ENCODE measurements at regions not wholly inside any gene's neighbourhood (a gene's known extent, or its start where the extent isn't known, plus 50 kb on each side); places are given as distances from the start of the nearest gene placed in this dataset.
"Not testable (repeated sequence)": the region's sequence is repeated elsewhere in the genome, so short reads cannot be mapped to it uniquely, and the experiment has no call there.

GRCh38 chr9:107810461-107810961 is 320.9 kb upstream of the KLF4 start:
- peak; percentile 23 for DNase-seq

GRCh38 chr9:107809871-107810460 is 320.4 kb upstream of the KLF4 start:
- DNase-seq: peak; percentile 34

- no peak for DNase-seq
These were observed 317.6 kb upstream of the KLF4 start for GRCh38 chr9:107807183-107807582.

GRCh38 chr9:107805201-107805600 is 315.6 kb upstream of the KLF4 start:
- DNase-seq: no peak

GRCh38 chr9:107794259-107794658 is 304.7 kb upstream of the KLF4 start:
- no peak for DNase-seq

GRCh38 chr9:107793541-107793940 is 304.0 kb upstream of the KLF4 start:
- no peak for DNase-seq

GRCh38 chr9:107792596-107792995 is 303.0 kb upstream of the KLF4 start:
- DNase-seq: no peak

GRCh38 chr9:107792006-107792405 is 302.4 kb upstream of the KLF4 start:
- DNase-seq: no peak

- DNase-seq: no peak
These were observed 299.6 kb upstream of the KLF4 start for GRCh38 chr9:107789001-107789700.

GRCh38 chr9:107786561-107786960 is 297.0 kb upstream of the KLF4 start:
- DNase-seq: no peak

- DNase-seq: peak; percentile 55
These were observed 294.8 kb upstream of the KLF4 start for GRCh38 chr9:107784235-107784958.

- DNase-seq: no peak
These were observed 293.2 kb upstream of the KLF4 start for GRCh38 chr9:107782789-107783188.

- peak; percentile 32 for DNase-seq
These were observed 292.8 kb upstream of the KLF4 start for GRCh38 chr9:107782381-107782780.

GRCh38 chr9:107780960-107781359 is 291.4 kb upstream of the KLF4 start:
- no peak for DNase-seq

GRCh38 chr9:107779731-107780130 is 290.2 kb upstream of the KLF4 start:
- no peak for DNase-seq

GRCh38 chr9:107778661-107779060 is 289.1 kb upstream of the KLF4 start:
- DNase-seq: no peak

- not testable (repeated sequence) for DNase-seq
These were observed 284.5 kb upstream of the KLF4 start for GRCh38 chr9:107774099-107774498.

GRCh38 chr9:107772988-107773387 is 283.4 kb upstream of the KLF4 start:
- no peak for DNase-seq

- DNase-seq: no peak
These were observed 281.1 kb upstream of the KLF4 start for GRCh38 chr9:107770716-107771115.

- no peak for DNase-seq
These were observed 278.7 kb upstream of the KLF4 start for GRCh38 chr9:107768224-107768623.

GRCh38 chr9:107767711-107768110 is 278.1 kb upstream of the KLF4 start:
- no peak for DNase-seq

GRCh38 chr9:107763469-107763868 is 273.9 kb upstream of the KLF4 start:
- DNase-seq: not testable (repeated sequence)

GRCh38 chr9:107761307-107761706 is 271.7 kb upstream of the KLF4 start:
- DNase-seq: no peak
